Stomach (tissue), 8 donors: ENCODE measurements at regions not wholly inside any gene's neighbourhood (a gene's known extent, or its start where the extent isn't known, plus 50 kb on each side); places are given as distances from the start of the nearest gene placed in this dataset.

Experiments
- DNase-seq, 2 donors: peaks; one replicate each; pipeline versions ENCODE4 v3.0.0 to v3.0.0-alpha.2; 2013 to 2019
- H3K27ac ChIP-seq, 5 donors: fragments of 200-600 bp in 4 of 5; sonication (generic) in 4 of 5; one replicate each; pipeline ENCODE4 v1.5.1; 2013 to 2019; ENCODE audit warnings: mild to moderate bottlenecking in 1 of 5, moderate library complexity in 1 of 5
- H3K27me3 ChIP-seq, 3 donors: fragments of 200-600 bp; sonication (generic); one replicate each; pipeline ENCODE4 v1.5.1; 2017 to 2019; ENCODE audit warnings: mixed run types in 1 of 3
- H3K36me3 ChIP-seq, 4 donors: fragments of 200-600 bp; sonication (generic); 1 replicate in 3 of 4; 2 replicates in 1 of 4; pipeline ENCODE4 v1.5.1; 2016 to 2019
- H3K4me1 ChIP-seq, 4 donors: fragments of 200-600 bp; sonication (generic); one replicate each; pipeline ENCODE4 v1.5.1; 2016 to 2019
- H3K4me3 ChIP-seq, 4 donors: fragments of 200-600 bp; sonication (generic) in 3 of 4; one replicate each; pipeline ENCODE4 v1.5.1; 2016 to 2019; ENCODE audit warnings: mild to moderate bottlenecking in 1 of 4
- H3K9me3 ChIP-seq, 4 donors: fragments of 200-600 bp; sonication (generic); one replicate each; pipeline ENCODE4 v1.5.1; 2016 to 2019
- CTCF ChIP-seq, 7 experiments: fragments of 450-650 bp in 4 of 7; fragments of 200-600 bp in 3 of 7; sonication (generic) in 3 of 7; IDR thresholded peaks; one replicate each; pipeline ENCODE4 v1.5.1; 2016 to 2019; ENCODE audit warnings: antibody characterized with exemption in 7 of 7, control low read depth in 2 of 7, mild to moderate bottlenecking in 1 of 7
- EP300 ChIP-seq: sonication (generic); formaldehyde crosslinking; IDR thresholded peaks from one replicate; pipeline ENCODE4 v1.6.1; 2017; ENCODE audit warnings: antibody characterized with exemption
- POLR2A ChIP-seq, 4 donors: fragments of 450-650 bp; IDR thresholded peaks; one replicate each; pipeline ENCODE4 v1.6.1; 2016; ENCODE audit warnings: antibody characterized with exemption in 4 of 4, control low read depth in 2 of 4, mild to moderate bottlenecking in 1 of 4, moderate library complexity in 1 of 4
- POLR2AphosphoS5 ChIP-seq, 3 donors: sonication (generic); formaldehyde crosslinking; IDR thresholded peaks; one replicate each; pipeline ENCODE4 v1.6.1; 2016; ENCODE audit warnings: antibody characterized with exemption in 3 of 3
- WGBS, 5 donors: extraction: QIAGEN DNeasy Blood & Tissue Kit in 3 of 5; methylation state at CpG; one replicate each; pipeline versions ENCODE4 v1.1.5 to v1.1.7; 2013 to 2018; 5-methylcytosine and 5-hydroxymethylcytosine counted together
- intact Hi-C: fragments of 100-400 bp; cut with DNase I; formaldehyde crosslinking; loops from one replicate; pipeline ENCODE4 v1.15.1; 2023; ENCODE audit warnings: low total_unique reads
- donor health status: healthy with polysubstance abuse.
- donor health status: Bipolar disorder and iron deficiency.
- donor health status: healthy.

GRCh38 chr4:132982151-132982550, 166.9 kb upstream of the PCDH10 start:
- Histone ChIP-seq H3K4me3 (no peak overlapping the region), H3K4me1 (no peaks in the 10 kb centered on the region), H3K36me3 (no peaks in the 10 kb centered on the region), H3K9me3 (no peaks in the 10 kb centered on the region), H3K27me3 (no peaks in the 10 kb centered on the region), H3K27ac (no peak overlapping the region)
- DNase-seq = no peak
- TF ChIP-seq POLR2AphosphoS5 (IDR thresholded peaks at IDR 0.05) (no peak), POLR2A (IDR thresholded peaks at IDR 0.05) (no peak), CTCF (IDR thresholded peaks at IDR 0.05) (no peak), EP300 (no peak)
- intact Hi-C loops = no loop called here

- H3K4me3 ChIP-seq = no peak overlapping the region
- H3K4me1 ChIP-seq = no peaks in the 10 kb centered on the region
- no peak for DNase-seq
- H3K27ac ChIP-seq = no peak overlapping the region
- no peak for TF ChIP-seq POLR2AphosphoS5 (IDR thresholded peaks at IDR 0.05)
- TF ChIP-seq EP300 = no peak
- no peak for TF ChIP-seq POLR2A (IDR thresholded peaks at IDR 0.05)
- TF ChIP-seq CTCF (IDR thresholded peaks at IDR 0.05) = no peak
- no peaks in the 10 kb centered on the region for H3K27me3 ChIP-seq
- H3K9me3 ChIP-seq = no peaks in the 10 kb centered on the region
- intact Hi-C loops = no loop called here
- H3K36me3 ChIP-seq = no peaks in the 10 kb centered on the region
Measured at GRCh38 chr4:132991111-132991510, 158.0 kb upstream of the PCDH10 start.

GRCh38 chr4:132992686-132993085, 156.4 kb upstream of the PCDH10 start:
- H3K4me1 ChIP-seq = no peaks in the 10 kb centered on the region
- intact Hi-C loops = no loop called here
- no peak overlapping the region for H3K27ac ChIP-seq
- H3K27me3 ChIP-seq = no peaks in the 10 kb centered on the region
- no peak for DNase-seq
- no peak overlapping the region for H3K4me3 ChIP-seq
- TF ChIP-seq CTCF (IDR thresholded peaks at IDR 0.05) = no peak
- TF ChIP-seq POLR2A (IDR thresholded peaks at IDR 0.05) = no peak
- no peak for TF ChIP-seq POLR2AphosphoS5 (IDR thresholded peaks at IDR 0.05)
- TF ChIP-seq EP300 = no peak
- H3K36me3 ChIP-seq = no peaks in the 10 kb centered on the region
- 44 to 56% (median 52%) methylated on average over 2 of the region's 2 CpGs for WGBS, 5 donors
- H3K9me3 ChIP-seq = no peaks in the 10 kb centered on the region

- TF ChIP-seq CTCF (IDR thresholded peaks at IDR 0.05) (no peak), POLR2A (IDR thresholded peaks at IDR 0.05) (no peak), EP300 (no peak), POLR2AphosphoS5 (IDR thresholded peaks at IDR 0.05) (no peak)
- H3K27me3 ChIP-seq = no peaks in the 10 kb centered on the region
- 81 to 95% (median 89%) methylated on average over 2 of the region's 2 CpGs for WGBS, 5 donors
- intact Hi-C loops = no loop called here
- no peak overlapping the region for H3K27ac ChIP-seq
- H3K36me3 ChIP-seq = no peaks in the 10 kb centered on the region
- DNase-seq = no peak
- no peak overlapping the region for H3K4me3 ChIP-seq
- no peaks in the 10 kb centered on the region for H3K4me1 ChIP-seq
- no peaks in the 10 kb centered on the region for H3K9me3 ChIP-seq
Measured at GRCh38 chr4:132998585-132999230, 150.4 kb upstream of the PCDH10 start.
